H1 (cell line): ENCODE measurements at regions not wholly inside any gene's neighbourhood (a gene's known extent, or its start where the extent isn't known, plus 50 kb on each side); places are given as distances from the start of the nearest gene placed in this dataset.

Source experiments
- CTCF ChIA-PET: fragments of 300-600 bp; sonication (Branson Sonifier 250); formaldehyde crosslinking; loops from one replicate; lab custom pipeline; 2021; ENCODE audit not compliant: partially characterized antibody; lab: Charles Lee
- POLR2A ChIA-PET: fragments of 300-600 bp; sonication (Branson Sonifier 250); formaldehyde crosslinking; loops from one replicate; lab custom pipeline; 2021; ENCODE audit warnings: inconsistent platforms; ENCODE audit not compliant: partially characterized antibody; lab: Charles Lee
- DNase-seq, 2 experiments: peaks; one replicate each; pipeline versions ENCODE4 v3.0.0 to v3.0.0-alpha.2; 2010 to 2022; ENCODE audit warnings: low spot score in 2 of 2, low read depth in 1 of 2, mixed read lengths in 1 of 2
- FAIRE-seq: peaks from 2 replicates; lab custom pipeline; 2011; peaks lifted over from hg19 to GRCh38; lab: Jason Lieb, UNC
- H2AFZ ChIP-seq: 2 replicates; pipeline ENCODE4 v1.8.1; 2012; ENCODE audit warnings: low read length, inconsistent platforms
- H2AK5ac ChIP-seq: 2 replicates; pipeline ENCODE4 v1.6.1; 2013; ENCODE audit warnings: low read depth, low read length
- H2BK120ac ChIP-seq: replicated peaks from 2 replicates; pipeline ENCODE3; 2013; ENCODE audit warnings: low read depth, low read length, inconsistent platforms
- H2BK12ac ChIP-seq: 2 replicates; pipeline ENCODE4 v1.6.1; 2013; ENCODE audit warnings: low read depth, low read length
- H2BK15ac ChIP-seq: 2 replicates; pipeline ENCODE4 v1.6.1; 2013; ENCODE audit warnings: low read length
- H2BK20ac ChIP-seq: 2 replicates; pipeline ENCODE4 v1.6.1; 2013; ENCODE audit warnings: low read length
- H2BK5ac ChIP-seq: 2 replicates; pipeline ENCODE4 v1.6.1; 2013; ENCODE audit warnings: low read depth, low read length
- H3K14ac ChIP-seq: 2 replicates; pipeline ENCODE4 v1.6.1; 2013; ENCODE audit warnings: inconsistent platforms; ENCODE audit not compliant: insufficient read length
- H3K18ac ChIP-seq: 2 replicates; pipeline ENCODE4 v1.6.1; 2013; ENCODE audit warnings: low read length; ENCODE audit errors: extremely low read depth
- H3K23ac ChIP-seq: 2 replicates; pipeline ENCODE4 v1.6.1; 2013; ENCODE audit warnings: inconsistent platforms; ENCODE audit not compliant: insufficient read length
- H3K23me2 ChIP-seq: 2 replicates; pipeline ENCODE4 v1.6.1; 2013; ENCODE audit warnings: low read depth, low read length
- H3K27ac ChIP-seq: 2 replicates; pipeline ENCODE4 v1.6.1; 2011; ENCODE audit warnings: low read depth, low read length, inconsistent platforms
- H3K27me3 ChIP-seq, 4 experiments: replicated peaks in 1 of 4; 1 replicate in 1 of 4; 2 replicates in 3 of 4; pipeline versions ENCODE4 v1.6.1 to v1.8.1; 2011 to 2013; ENCODE audit warnings: low read length in 3 of 4, mild to moderate bottlenecking in 3 of 4, inconsistent platforms in 2 of 4, mixed read lengths in 2 of 4, moderate library complexity in 1 of 4; ENCODE audit not compliant: control insufficient read depth in 3 of 4, insufficient read depth in 3 of 4; ENCODE audit errors: extremely low read depth in 1 of 4
- H3K36me3 ChIP-seq, 4 experiments: 2 replicates each; pipeline versions ENCODE4 v1.6.1 to v1.8.1; 2011 to 2013; ENCODE audit warnings: mild to moderate bottlenecking in 4 of 4, low read length in 3 of 4, moderate library complexity in 2 of 4, control low read depth in 1 of 4, inconsistent platforms in 1 of 4; ENCODE audit not compliant: insufficient read depth in 4 of 4, control insufficient read depth in 2 of 4
- H3K4ac ChIP-seq: replicated peaks from 2 replicates; pipeline ENCODE3; 2013; ENCODE audit warnings: low read length, low read depth, mixed read lengths, inconsistent platforms; ENCODE audit not compliant: insufficient read length
- H3K4me1 ChIP-seq, 4 experiments: replicated peaks in 1 of 4; 1 replicate in 1 of 4; 2 replicates in 3 of 4; pipeline versions ENCODE4 v1.6.1 to v1.8.1; 2011 to 2013; ENCODE audit warnings: low read length in 3 of 4, inconsistent platforms in 2 of 4, mixed read lengths in 1 of 4; ENCODE audit not compliant: insufficient read depth in 4 of 4, control insufficient read depth in 3 of 4
- H3K4me2 ChIP-seq, 2 experiments: 2 replicates each; pipeline versions ENCODE4 v1.6.1 to v1.8.1; 2011 to 2013; ENCODE audit warnings: low read depth in 2 of 2, low read length in 2 of 2, control low read depth in 1 of 2, inconsistent platforms in 1 of 2, mild to moderate bottlenecking in 1 of 2; ENCODE audit not compliant: insufficient read depth in 1 of 2
- H3K4me3 ChIP-seq, 4 experiments: fragments of 200-600, 300-600 bp in 1 of 4; sonication (generic), shearing (Covaris generic), sonication (Bioruptor Twin) in 1 of 4; 2 replicates each; pipeline versions ENCODE4 v1.5.1 to v1.8.1; 2011 to 2016; ENCODE audit warnings: low read length in 4 of 4, low read depth in 3 of 4, control low read depth in 2 of 4, inconsistent platforms in 2 of 4, mild to moderate bottlenecking in 2 of 4, mixed read lengths in 1 of 4, moderate library complexity in 1 of 4; ENCODE audit not compliant: insufficient read depth in 2 of 4; ENCODE audit errors: extremely low read depth in 1 of 4
- H3K56ac ChIP-seq: replicated peaks from 2 replicates; pipeline ENCODE3; 2013; ENCODE audit warnings: low read depth, mild to moderate bottlenecking, mixed read lengths, low read length, inconsistent platforms; ENCODE audit not compliant: insufficient read length
- H3K79me1 ChIP-seq: 2 replicates; pipeline ENCODE4 v1.6.1; 2013; ENCODE audit warnings: low read depth, low read length, control low read depth
- H3K79me2 ChIP-seq, 2 experiments: 2 replicates each; pipeline versions ENCODE4 v1.6.1 to v1.8.1; 2012 to 2013; ENCODE audit warnings: low read length in 2 of 2, mild to moderate bottlenecking in 2 of 2, inconsistent platforms in 1 of 2; ENCODE audit not compliant: insufficient read depth in 2 of 2, control insufficient read depth in 1 of 2
- H3K9ac ChIP-seq, 4 experiments: replicated peaks in 1 of 4; 1 replicate in 1 of 4; 2 replicates in 3 of 4; pipeline versions ENCODE4 v1.6.1 to v1.8.1; 2011 to 2013; ENCODE audit warnings: low read depth in 3 of 4, low read length in 3 of 4, control low read depth in 2 of 4, mild to moderate bottlenecking in 2 of 4, moderate library complexity in 2 of 4, inconsistent platforms in 1 of 4; ENCODE audit errors: extremely low read depth in 1 of 4
- H3K9me3 ChIP-seq, 2 experiments: 2 replicates each; pipeline versions ENCODE4 v1.6.1 to v1.8.1; 2012 to 2013; ENCODE audit warnings: mild to moderate bottlenecking in 2 of 2, moderate library complexity in 2 of 2, control low read depth in 1 of 2, inconsistent platforms in 1 of 2, low read depth in 1 of 2, low read length in 1 of 2, mixed read lengths in 1 of 2; ENCODE audit not compliant: insufficient read depth in 2 of 2
- H4K20me1 ChIP-seq, 2 experiments: replicated peaks in 1 of 2; 2 replicates each; pipeline versions ENCODE3 to v1.8.1; 2011 to 2013; ENCODE audit warnings: inconsistent platforms in 2 of 2, low read length in 2 of 2, mild to moderate bottlenecking in 1 of 2; ENCODE audit not compliant: insufficient read depth in 2 of 2, control insufficient read depth in 1 of 2
- H4K5ac ChIP-seq: 2 replicates; pipeline ENCODE4 v1.6.1; 2013; ENCODE audit warnings: low read length, low read depth, mixed read lengths, inconsistent platforms; ENCODE audit not compliant: insufficient read length
- H4K8ac ChIP-seq: 2 replicates; pipeline ENCODE4 v1.8.0; 2013; ENCODE audit warnings: mild to moderate bottlenecking, moderate library complexity, low read length, inconsistent platforms; ENCODE audit not compliant: insufficient read depth; ENCODE audit errors: extremely low read depth
- H4K91ac ChIP-seq: replicated peaks from 2 replicates; pipeline ENCODE3; 2013; ENCODE audit warnings: low read length, mixed read lengths, inconsistent platforms; ENCODE audit not compliant: insufficient read length
- CBX5 ChIP-seq: fragments of 300-800, 300-1000 bp; sonication (generic); IDR thresholded peaks from 2 replicates; pipeline ENCODE4 v1.7.1; 2016; ENCODE audit warnings: antibody characterized with exemption, low read length, low read depth
- CHD2 ChIP-seq: IDR thresholded peaks from 2 replicates; pipeline ENCODE4 v1.6.1; 2012; ENCODE audit warnings: low read length, improper control_type of control experiment
- CTBP2 ChIP-seq: IDR thresholded peaks from 2 replicates; pipeline ENCODE4 v1.7.0; 2011; ENCODE audit warnings: borderline replicate concordance, mild to moderate bottlenecking, moderate library complexity, mixed read lengths, low read length; ENCODE audit not compliant: insufficient read depth, insufficient read length
- EGR1 ChIP-seq: IDR thresholded peaks from 2 replicates; pipeline ENCODE4 v1.6.1; 2011; ENCODE audit warnings: low read depth, low read length, borderline replicate concordance
- EZH2 ChIP-seq: fragments of 200-600 bp; sonication (generic); IDR thresholded peaks from 2 replicates; pipeline ENCODE4 v1.7.1; 2012; ENCODE audit warnings: low read depth, mild to moderate bottlenecking, moderate library complexity, low read length, inconsistent platforms; ENCODE audit not compliant: severe bottlenecking
- HDAC6 ChIP-seq: IDR thresholded peaks from one replicate; pipeline ENCODE4 v1.7.1; 2012; ENCODE audit warnings: low read depth, mild to moderate bottlenecking, inconsistent platforms, low read length, moderate library complexity
- JUN ChIP-seq: IDR thresholded peaks from 2 replicates; pipeline ENCODE4 v1.6.1; 2011; ENCODE audit warnings: low read depth, mild to moderate bottlenecking, improper control_type of control experiment, low read length
- KDM1A ChIP-seq: fragments of 200-600, 300-600 bp; sonication (generic); IDR thresholded peaks from 2 replicates; pipeline ENCODE4 v1.7.1; 2016; ENCODE audit warnings: mild to moderate bottlenecking, low read length, borderline replicate concordance
- MAFK ChIP-seq: IDR thresholded peaks from 2 replicates; pipeline ENCODE4 v1.6.1; 2012; ENCODE audit warnings: low read depth, mild to moderate bottlenecking, improper control_type of control experiment, low read length
- POU5F1 ChIP-seq: IDR thresholded peaks from 2 replicates; pipeline ENCODE4 v1.6.1; 2011; ENCODE audit warnings: low read depth, mild to moderate bottlenecking, low read length, moderate library complexity
- RFX5 ChIP-seq: IDR thresholded peaks from 2 replicates; pipeline ENCODE4 v1.6.1; 2011; ENCODE audit warnings: low read depth, low read length, improper control_type of control experiment, borderline replicate concordance
- SUZ12 ChIP-seq: fragments of 200-600 bp; sonication (generic); IDR thresholded peaks from 2 replicates; pipeline ENCODE4 v1.6.1; 2012; ENCODE audit warnings: mild to moderate bottlenecking, inconsistent platforms, low read length, moderate library complexity, mixed read lengths
- TBP ChIP-seq: IDR thresholded peaks from 2 replicates; pipeline ENCODE4 v1.6.1; 2011; ENCODE audit warnings: low read depth, low read length, improper control_type of control experiment
- ZNF274 ChIP-seq: IDR thresholded peaks from 2 replicates; pipeline ENCODE4 v1.7.0; 2012; ENCODE audit warnings: low read length, borderline replicate concordance; ENCODE audit errors: extremely low read depth
- TF ChIP-seq, protein P1 (sequence below): IDR thresholded peaks from 2 replicates; pipeline ENCODE4 v1.6.1; 2011; ENCODE audit warnings: low read depth, mild to moderate bottlenecking, low read length; ENCODE audit not compliant: insufficient read depth

DNA sequence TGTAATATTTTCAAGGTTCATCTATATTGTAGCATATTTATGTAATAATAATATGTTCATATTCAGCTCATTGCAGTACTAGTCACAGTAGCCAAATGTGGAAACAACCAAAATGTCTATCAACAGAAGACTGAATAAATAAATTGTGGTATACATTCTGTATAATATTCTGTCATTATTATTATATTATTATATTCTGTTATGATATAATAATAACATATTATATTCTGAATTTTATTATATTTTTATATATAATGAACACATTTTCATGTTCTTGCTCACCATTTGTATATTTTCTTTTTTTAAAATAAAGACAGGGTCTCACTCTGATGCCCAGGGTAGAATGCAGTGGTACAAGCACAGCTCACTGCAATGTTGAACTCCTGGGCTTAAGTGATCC lies 91.2 kb upstream of the STARD3NL start:
- no peaks in the 10 kb centered on the region for H3K79me2 ChIP-seq
- H2BK12ac ChIP-seq = no peak overlapping the region
- no peaks in the 10 kb centered on the region for H3K27me3 ChIP-seq
- no peaks in the 10 kb centered on the region for H3K4me1 ChIP-seq
- H2AFZ ChIP-seq = no peak overlapping the region
- H3K23ac ChIP-seq = no peak overlapping the region
- no peak overlapping the region for H2BK120ac ChIP-seq
- FAIRE-seq (no peak), DNase-seq (no peak)
- TF ChIP-seq ZNF274 (no peak), HDAC6 (no peak), EZH2 (no peak), RFX5 (no peak), MAFK (no peak), EGR1 (no peak), TBP (no peak), SUZ12 (no peak), POU5F1 (no peak), KDM1A (no peak), CBX5 (no peak), JUN (no peak), CTBP2 (no peak), CHD2 (no peak)
- TF ChIP-seq, protein P1, sequence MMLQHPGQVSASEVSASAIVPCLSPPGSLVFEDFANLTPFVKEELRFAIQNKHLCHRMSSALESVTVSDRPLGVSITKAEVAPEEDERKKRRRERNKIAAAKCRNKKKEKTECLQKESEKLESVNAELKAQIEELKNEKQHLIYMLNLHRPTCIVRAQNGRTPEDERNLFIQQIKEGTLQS = no peak
- H3K18ac ChIP-seq = no peak overlapping the region
- ChIA-PET CTCF (interaction anchor here (1.0 kb wide), 1 partner anchor 16 kb away, joined by 5 read pairs; no protein-coding TSS in a partner anchor), POLR2A (no interaction called here)
- H4K91ac ChIP-seq = no peak overlapping the region
- H4K5ac ChIP-seq = no peak overlapping the region
- no peaks in the 10 kb centered on the region for H3K23me2 ChIP-seq
- H3K9me3 ChIP-seq = peaks cover 7 to 14% of the 10 kb centered on the region in 2 experiments; a peak in 2 of 4 replicates
- no peaks in the 10 kb centered on the region for H4K20me1 ChIP-seq
- no peak overlapping the region for H2BK20ac ChIP-seq
- no peak overlapping the region for H2AK5ac ChIP-seq
- H3K79me1 ChIP-seq = no peaks in the 10 kb centered on the region
- no peak overlapping the region for H3K4me3 ChIP-seq
- no peak overlapping the region for H2BK15ac ChIP-seq
- no peaks in the 10 kb centered on the region for H3K36me3 ChIP-seq
- no peak overlapping the region for H3K27ac ChIP-seq
- no peak overlapping the region for H4K8ac ChIP-seq
- H3K14ac ChIP-seq = no peak overlapping the region
- no peak overlapping the region for H3K9ac ChIP-seq
- H3K56ac ChIP-seq = no peak overlapping the region
- H2BK5ac ChIP-seq = no peak overlapping the region
- no peak overlapping the region for H3K4me2 ChIP-seq
- H3K4ac ChIP-seq = no peak overlapping the region
